IgD-negative memory B cell (primary cell): ENCODE measurements at regions not wholly inside any gene's neighbourhood (a gene's known extent, or its start where the extent isn't known, plus 50 kb on each side); places are given as distances from the start of the nearest gene placed in this dataset.
A peak's percentile ranks its signal among the peaks of the same experiment; 100 is the strongest.

Source experiments
- H3K27ac Mint-ChIP-seq, 3 donors: one replicate each; pipeline ENCODE4 v1.8.0; 2020 to 2022; ENCODE audit warnings: mild to moderate bottlenecking in 3 of 3, mixed read lengths in 3 of 3, moderate library complexity in 1 of 3
- H3K27me3 Mint-ChIP-seq: one replicate; pipeline ENCODE4 v1.8.0; 2021; ENCODE audit warnings: mixed read lengths
- H3K36me3 Mint-ChIP-seq: one replicate; pipeline ENCODE4 v1.8.0; 2020; ENCODE audit warnings: mild to moderate bottlenecking, mixed read lengths
- H3K4me1 Mint-ChIP-seq, 3 donors: one replicate each; pipeline ENCODE4 v1.8.0; 2020 to 2022; ENCODE audit warnings: mixed read lengths in 3 of 3, mild to moderate bottlenecking in 1 of 3
- H3K4me3 Mint-ChIP-seq, 4 donors: one replicate each; pipeline ENCODE4 v1.8.0; 2020 to 2022; ENCODE audit warnings: mild to moderate bottlenecking in 4 of 4, mixed read lengths in 4 of 4, moderate library complexity in 3 of 4
- H3K9me3 Mint-ChIP-seq, 3 donors: one replicate each; pipeline ENCODE4 v1.8.0; 2020 to 2021; ENCODE audit warnings: mixed read lengths in 3 of 3, mild to moderate bottlenecking in 1 of 3

DNA sequence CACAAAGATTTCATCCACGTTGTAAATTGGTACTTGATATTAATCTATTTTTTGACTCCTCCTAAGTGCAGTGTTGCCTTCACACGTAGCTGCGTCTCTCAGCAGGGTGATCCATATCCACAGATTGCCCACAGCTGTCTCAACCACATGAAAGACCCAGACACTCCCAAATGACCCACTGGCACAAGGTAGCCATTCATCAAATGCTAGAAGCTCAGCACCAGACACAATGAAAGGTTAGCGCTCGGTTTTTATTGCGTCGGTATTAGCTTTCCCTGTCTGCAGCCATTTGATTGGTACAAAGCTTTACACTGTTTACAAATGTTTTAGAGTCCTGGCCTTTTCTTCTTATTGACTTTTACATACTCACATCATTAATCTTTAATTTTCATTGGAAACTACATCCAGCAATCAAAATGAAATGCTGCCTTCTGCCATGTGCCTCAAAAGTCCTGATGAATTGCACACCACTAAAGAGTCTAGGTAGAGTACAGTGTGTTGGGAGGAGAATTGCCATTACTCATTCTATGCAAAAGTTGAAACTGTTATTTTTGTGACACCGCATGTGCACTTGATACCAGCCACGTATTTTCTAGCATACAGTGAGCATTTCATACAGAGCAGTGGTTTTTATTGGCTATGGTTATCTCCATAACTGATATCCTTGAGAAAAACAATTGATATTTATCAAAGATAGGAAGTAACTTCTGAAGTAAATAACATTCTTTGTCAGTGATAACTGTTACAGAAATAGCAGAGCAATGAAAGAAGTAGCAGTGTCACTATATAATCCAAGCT lies 127.3 kb upstream of the NUDT7 start:
- Mint-ChIP-seq H3K9me3 (peaks cover 0 to 3% (median 0%) of the 10 kb centered on the region in 3 donors), H3K27me3 (peaks cover 4% of the 10 kb centered on the region), H3K27ac (no peak overlapping the region), H3K36me3 (peaks cover 3% of the 10 kb centered on the region), H3K4me1 (no peaks in the 10 kb centered on the region), H3K4me3 (no peak overlapping the region)

DNA sequence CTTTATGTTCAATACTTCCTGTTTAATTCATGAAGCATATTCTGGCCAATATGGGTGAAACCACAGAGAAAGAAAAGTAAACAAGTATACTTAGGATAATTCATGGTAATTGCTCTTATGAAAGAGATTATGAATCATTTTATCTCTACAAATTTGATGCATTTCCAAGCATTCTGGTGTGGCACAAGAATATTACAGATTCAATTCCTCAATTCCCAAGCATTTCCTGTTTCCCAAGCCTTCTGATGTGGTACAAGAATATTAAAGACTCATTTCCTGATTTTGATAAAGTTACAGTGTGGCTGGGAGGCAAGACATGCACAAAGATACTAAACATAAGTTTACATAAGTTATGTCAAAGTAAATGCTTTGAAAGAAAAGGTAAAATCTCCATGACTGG lies 126.1 kb upstream of the NUDT7 start:
- Mint-ChIP-seq H3K4me1 (no peaks in the 10 kb centered on the region), H3K27me3 (peaks cover 4% of the 10 kb centered on the region), H3K9me3 (peaks cover 0 to 3% (median 0%) of the 10 kb centered on the region in 3 donors), H3K4me3 (no peak overlapping the region), H3K27ac (no peak overlapping the region), H3K36me3 (peaks cover 3% of the 10 kb centered on the region)

DNA sequence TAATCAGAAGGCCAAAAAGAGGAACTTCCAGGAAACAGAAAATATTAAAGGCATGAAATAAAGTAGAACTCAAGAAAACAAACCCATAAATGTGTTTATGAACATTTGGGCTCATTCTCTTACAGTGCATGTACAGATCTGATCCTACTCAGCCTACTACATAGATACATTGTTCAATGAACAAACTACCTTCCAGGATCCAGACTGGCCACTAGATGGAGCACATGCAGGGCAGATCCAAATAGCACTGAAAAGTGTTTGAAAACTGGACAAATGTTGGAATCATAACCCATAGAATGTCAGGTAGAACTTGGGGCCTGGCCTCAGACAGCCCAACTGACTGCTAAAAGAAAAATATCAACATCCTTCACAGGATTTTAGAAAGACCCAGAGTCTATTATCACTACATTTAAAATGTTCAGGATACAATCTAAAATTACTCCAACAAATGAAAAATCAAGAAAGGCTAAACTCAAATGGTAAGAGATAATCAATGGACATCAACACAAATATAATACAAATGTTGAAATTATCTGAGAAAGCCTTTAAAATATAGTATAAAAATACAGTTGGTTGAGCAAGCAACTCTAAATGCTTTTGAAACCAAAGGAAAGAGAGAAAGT lies 122.4 kb upstream of the NUDT7 start:
- no peak overlapping the region for H3K27ac Mint-ChIP-seq
- H3K4me3 Mint-ChIP-seq = no peak overlapping the region
- H3K4me1 Mint-ChIP-seq = no peaks in the 10 kb centered on the region
- H3K27me3 Mint-ChIP-seq = peaks cover 4% of the 10 kb centered on the region
- H3K9me3 Mint-ChIP-seq = peaks cover 0 to 3% (median 0%) of the 10 kb centered on the region in 3 donors
- H3K36me3 Mint-ChIP-seq = peaks cover 2% of the 10 kb centered on the region

DNA sequence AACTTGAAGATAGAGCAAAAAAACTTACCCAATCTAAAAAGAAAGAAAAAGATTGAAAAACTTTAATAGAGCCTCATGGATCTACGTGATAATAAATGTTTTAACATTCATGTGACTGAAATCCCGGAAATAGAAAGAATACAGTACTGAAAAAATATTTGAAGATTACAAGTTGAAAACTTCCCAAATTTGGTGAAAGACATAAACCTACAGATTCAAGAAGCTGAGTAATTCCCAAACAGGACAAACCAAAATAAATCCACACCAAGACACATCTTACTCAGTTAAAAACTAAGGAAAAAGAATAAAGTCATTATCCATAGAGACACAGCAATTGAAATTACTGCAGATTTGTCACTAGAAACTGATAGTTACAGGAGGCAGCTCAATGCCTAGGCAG lies 121.8 kb upstream of the NUDT7 start:
- Mint-ChIP-seq H3K36me3 (no peaks in the 10 kb centered on the region), H3K4me1 (no peaks in the 10 kb centered on the region), H3K9me3 (peaks cover 0 to 3% (median 0%) of the 10 kb centered on the region in 3 donors), H3K27ac (no peak overlapping the region), H3K27me3 (peaks cover 4% of the 10 kb centered on the region), H3K4me3 (no peak overlapping the region)

DNA sequence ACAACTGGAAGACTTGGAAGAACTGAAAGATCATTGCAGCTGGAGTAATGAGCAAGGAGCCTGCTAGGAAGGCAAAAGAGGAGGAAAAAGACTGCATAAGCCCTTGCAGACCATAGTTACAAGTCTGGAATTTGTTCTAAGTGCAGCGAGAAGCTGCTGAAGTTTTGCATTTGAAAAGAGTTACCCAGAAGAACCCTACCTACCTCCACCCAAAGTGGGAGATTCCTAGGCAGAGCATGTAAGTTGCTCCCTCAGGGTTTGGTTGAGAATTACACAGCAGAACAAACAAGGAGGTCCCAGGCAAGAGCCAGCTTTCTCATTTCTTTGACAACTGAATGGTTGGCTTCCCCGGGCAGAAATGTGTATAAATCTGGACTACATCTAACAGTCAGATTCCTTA lies 118.7 kb upstream of the NUDT7 start:
- no peaks in the 10 kb centered on the region for H3K4me1 Mint-ChIP-seq
- H3K9me3 Mint-ChIP-seq = no peaks in the 10 kb centered on the region
- H3K4me3 Mint-ChIP-seq = no peak overlapping the region
- H3K27me3 Mint-ChIP-seq = no peaks in the 10 kb centered on the region
- H3K27ac Mint-ChIP-seq = no peak overlapping the region
- H3K36me3 Mint-ChIP-seq = no peaks in the 10 kb centered on the region

DNA sequence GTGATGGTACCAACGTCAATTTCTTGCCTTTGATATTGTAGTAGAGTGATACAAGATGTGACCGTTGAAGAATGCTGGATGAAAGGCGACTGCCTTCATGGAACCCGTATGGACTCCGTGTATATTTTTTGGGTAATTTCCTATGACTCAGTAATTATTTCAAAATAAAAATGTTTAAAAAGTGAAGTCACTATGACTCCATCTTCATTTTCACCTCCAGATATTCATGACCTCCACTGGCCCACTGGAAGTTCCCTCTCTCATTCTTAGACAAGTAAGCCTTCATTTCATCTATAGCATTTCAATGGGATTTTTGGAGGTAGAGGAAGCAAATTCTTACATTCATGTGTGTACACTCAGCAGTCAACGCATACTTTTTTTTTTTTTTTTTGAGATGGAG lies 111.8 kb upstream of the NUDT7 start:
- Mint-ChIP-seq H3K4me1 (no peaks in the 10 kb centered on the region), H3K36me3 (no peaks in the 10 kb centered on the region), H3K27ac (no peak overlapping the region), H3K9me3 (no peaks in the 10 kb centered on the region), H3K4me3 (no peak overlapping the region), H3K27me3 (no peaks in the 10 kb centered on the region)

DNA sequence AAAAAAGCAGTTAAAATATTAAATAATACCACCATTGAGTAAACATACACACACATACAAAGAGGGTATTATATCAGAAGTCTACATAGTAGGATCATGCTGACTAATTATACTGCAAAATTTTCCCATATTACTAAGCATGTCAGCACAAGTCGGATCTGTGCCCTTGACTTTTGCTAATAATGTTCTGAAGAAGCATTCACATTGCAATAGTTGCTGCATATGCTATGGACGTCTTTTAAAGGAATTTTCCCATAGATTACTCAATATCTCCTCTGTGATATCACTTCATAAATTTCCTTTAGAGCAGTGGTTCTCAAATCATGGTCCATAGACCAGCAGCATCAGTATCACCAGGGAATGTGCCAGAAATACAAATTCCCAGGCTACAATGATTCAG lies 110.9 kb upstream of the NUDT7 start:
- H3K36me3 Mint-ChIP-seq = no peaks in the 10 kb centered on the region
- H3K27me3 Mint-ChIP-seq = no peaks in the 10 kb centered on the region
- H3K4me1 Mint-ChIP-seq = no peaks in the 10 kb centered on the region
- no peak overlapping the region for H3K27ac Mint-ChIP-seq
- no peaks in the 10 kb centered on the region for H3K9me3 Mint-ChIP-seq
- H3K4me3 Mint-ChIP-seq = no peak overlapping the region

DNA sequence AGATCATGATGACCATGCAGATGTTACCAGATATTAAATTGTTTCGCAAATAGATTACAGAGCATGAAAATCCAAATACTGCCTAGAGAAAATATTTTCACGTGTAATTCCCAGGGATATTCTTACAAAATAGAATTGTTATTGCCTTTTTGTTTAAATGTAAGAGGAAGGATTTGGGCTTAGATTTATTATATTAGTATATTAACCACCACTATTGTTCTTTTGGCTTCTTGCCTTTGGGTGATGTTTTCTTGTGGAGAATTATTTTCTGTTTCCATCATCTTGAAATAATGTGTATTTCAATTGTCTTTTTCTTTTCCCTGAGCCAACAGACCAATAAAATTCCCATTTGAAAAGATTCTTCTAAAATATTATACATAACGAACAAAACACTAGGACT lies 109.7 kb upstream of the NUDT7 start:
- peaks cover 2% of the 10 kb centered on the region for H3K27me3 Mint-ChIP-seq
- no peak overlapping the region for H3K27ac Mint-ChIP-seq
- no peak overlapping the region for H3K4me3 Mint-ChIP-seq
- H3K36me3 Mint-ChIP-seq = no peaks in the 10 kb centered on the region
- H3K4me1 Mint-ChIP-seq = no peaks in the 10 kb centered on the region
- H3K9me3 Mint-ChIP-seq = no peaks in the 10 kb centered on the region

DNA sequence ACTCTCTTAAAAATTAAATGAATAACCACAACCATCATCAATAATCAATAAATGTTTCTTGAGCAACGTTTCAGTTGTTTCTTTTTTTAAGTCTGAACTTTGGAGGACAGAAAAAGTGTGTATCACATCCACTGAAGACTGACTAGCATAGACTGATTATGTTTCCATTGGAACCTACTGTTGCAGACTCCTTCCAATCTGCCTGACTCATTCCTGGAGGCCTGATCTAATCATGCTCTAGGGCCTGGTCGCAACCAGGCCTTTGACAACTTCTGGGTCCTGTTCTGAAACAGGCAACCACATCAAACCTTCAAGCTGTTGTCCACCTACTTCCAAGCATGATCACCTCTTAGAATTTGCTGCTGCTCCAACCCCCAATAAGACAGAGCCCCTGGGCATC lies 109.2 kb upstream of the NUDT7 start:
- Mint-ChIP-seq H3K27me3 (peaks cover 3% of the 10 kb centered on the region), H3K27ac (no peak overlapping the region), H3K4me3 (no peak overlapping the region)

DNA sequence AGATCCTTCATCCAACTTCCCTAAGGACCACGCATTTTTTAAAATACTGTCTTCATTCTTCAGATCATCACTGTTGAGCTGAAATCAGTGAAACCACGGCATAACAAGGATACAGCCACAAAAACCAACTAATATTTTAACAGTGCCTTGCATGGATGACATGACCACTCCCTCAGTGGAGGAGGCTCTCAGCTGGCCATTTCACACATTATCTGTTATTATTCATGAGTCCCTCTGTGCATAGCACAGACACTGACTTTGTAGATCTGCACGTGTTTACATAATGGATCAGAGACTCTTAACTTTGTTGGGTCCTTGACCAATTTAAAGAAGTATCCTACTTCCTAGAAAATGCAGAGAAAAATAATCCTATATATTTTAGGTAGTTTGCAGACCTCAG lies 104.8 kb upstream of the NUDT7 start:
- H3K36me3 Mint-ChIP-seq = no peaks in the 10 kb centered on the region
- no peaks in the 10 kb centered on the region for H3K9me3 Mint-ChIP-seq
- peaks cover 3% of the 10 kb centered on the region for H3K27me3 Mint-ChIP-seq
- no peak overlapping the region for H3K27ac Mint-ChIP-seq
- H3K4me1 Mint-ChIP-seq = no peaks in the 10 kb centered on the region
- no peak overlapping the region for H3K4me3 Mint-ChIP-seq

More for the DNA sequence above, 109.2 kb upstream of the NUDT7 start:
- H3K9me3 Mint-ChIP-seq = no peaks in the 10 kb centered on the region
- H3K4me1 Mint-ChIP-seq = no peaks in the 10 kb centered on the region
- no peaks in the 10 kb centered on the region for H3K36me3 Mint-ChIP-seq

DNA sequence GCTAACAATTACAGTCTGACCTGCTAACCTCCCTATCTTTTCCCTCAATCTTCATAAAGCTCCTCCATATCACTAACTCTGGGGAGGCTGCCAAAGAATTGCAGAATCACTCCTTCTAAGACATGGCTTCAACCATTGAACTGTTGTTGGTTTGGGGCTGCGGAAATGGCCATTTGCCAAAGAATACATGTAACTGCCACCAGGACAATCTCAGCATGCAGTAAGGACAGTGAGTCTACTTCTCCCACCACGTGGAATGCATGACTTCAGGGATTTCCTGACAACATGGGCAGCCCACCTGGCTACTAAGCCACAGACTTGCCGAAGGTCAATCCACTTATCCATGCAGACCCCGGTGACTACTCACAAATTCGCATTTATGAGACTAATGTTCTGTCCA lies 104.3 kb upstream of the NUDT7 start:
- no peak overlapping the region for H3K27ac Mint-ChIP-seq
- no peaks in the 10 kb centered on the region for H3K9me3 Mint-ChIP-seq
- no peaks in the 10 kb centered on the region for H3K36me3 Mint-ChIP-seq
- no peak overlapping the region for H3K4me3 Mint-ChIP-seq
- H3K27me3 Mint-ChIP-seq = peaks cover 3% of the 10 kb centered on the region
- no peaks in the 10 kb centered on the region for H3K4me1 Mint-ChIP-seq

DNA sequence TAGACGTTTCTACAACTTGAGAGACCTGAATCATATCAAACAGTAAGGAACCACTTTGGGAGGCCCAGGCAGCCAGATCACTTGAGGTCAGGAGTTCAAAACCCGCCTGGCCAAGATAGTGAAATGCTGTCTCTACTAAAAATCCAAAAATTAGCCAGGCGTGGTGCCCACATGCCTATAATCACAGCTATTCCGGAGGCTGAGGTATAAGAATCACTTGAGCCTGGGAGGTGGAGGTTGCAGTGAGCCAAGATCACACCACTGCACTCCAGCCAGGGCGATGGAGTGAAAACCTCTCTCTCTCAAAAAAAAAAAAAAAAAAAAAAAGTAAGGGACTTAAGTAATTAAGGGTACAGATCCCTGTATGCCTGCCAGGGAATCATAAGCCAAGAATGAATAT lies 103.4 kb upstream of the NUDT7 start:
- Mint-ChIP-seq H3K4me3 (no peak overlapping the region), H3K27me3 (peaks cover 3% of the 10 kb centered on the region), H3K27ac (no peak overlapping the region), H3K9me3 (no peaks in the 10 kb centered on the region), H3K4me1 (no peaks in the 10 kb centered on the region), H3K36me3 (no peaks in the 10 kb centered on the region)

DNA sequence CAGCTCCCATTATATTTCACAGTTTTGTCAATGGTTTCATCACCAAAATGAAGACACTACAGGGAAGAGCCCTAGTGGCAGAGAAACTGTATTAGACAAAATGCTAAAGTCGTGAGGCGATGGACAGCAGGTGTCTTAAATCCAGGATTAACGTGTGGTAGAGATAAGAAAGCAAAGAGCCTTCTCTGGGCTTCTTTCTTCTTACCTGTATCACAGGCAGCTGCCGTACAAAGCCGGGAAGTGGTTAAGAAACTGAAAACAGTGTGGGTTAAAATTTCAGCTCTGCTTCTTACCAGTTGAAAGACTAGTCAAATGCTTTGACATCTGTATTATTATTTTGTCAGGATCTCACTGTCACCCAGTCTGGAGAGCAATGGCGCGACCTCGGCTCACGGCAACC lies 98.2 kb upstream of the NUDT7 start:
- Mint-ChIP-seq H3K4me1 (no peaks in the 10 kb centered on the region), H3K9me3 (peaks cover 0 to 4% (median 0%) of the 10 kb centered on the region in 3 donors), H3K36me3 (no peaks in the 10 kb centered on the region), H3K4me3 (peak overlapping the region in 1 of 4 donors; percentile 17), H3K27me3 (no peaks in the 10 kb centered on the region), H3K27ac (no peak overlapping the region)

DNA sequence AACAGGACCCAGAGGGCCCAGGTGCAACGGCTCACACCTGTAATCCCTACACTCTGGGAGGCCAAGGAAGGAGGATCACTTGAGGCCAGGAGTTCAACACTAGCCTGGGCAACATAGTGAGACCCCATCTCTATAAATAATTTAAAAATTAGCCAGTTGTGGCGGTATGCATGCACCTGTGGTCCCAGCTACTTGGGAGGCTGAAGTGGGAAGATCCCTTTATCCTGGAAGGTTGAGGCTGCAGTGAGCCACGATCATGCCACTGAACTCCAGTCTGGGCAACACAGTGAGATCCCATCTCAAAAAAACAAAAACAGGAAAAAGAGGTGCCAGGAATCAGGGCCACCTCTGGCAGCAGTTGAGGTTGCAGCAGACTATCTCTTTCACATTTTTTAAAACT lies 85.7 kb upstream of the NUDT7 start:
- H3K36me3 Mint-ChIP-seq = no peaks in the 10 kb centered on the region
- H3K27me3 Mint-ChIP-seq = peaks cover 3% of the 10 kb centered on the region
- H3K4me3 Mint-ChIP-seq = no peak overlapping the region
- H3K9me3 Mint-ChIP-seq = peaks cover 0 to 1% (median 0%) of the 10 kb centered on the region in 3 donors
- H3K4me1 Mint-ChIP-seq = no peaks in the 10 kb centered on the region
- no peak overlapping the region for H3K27ac Mint-ChIP-seq

DNA sequence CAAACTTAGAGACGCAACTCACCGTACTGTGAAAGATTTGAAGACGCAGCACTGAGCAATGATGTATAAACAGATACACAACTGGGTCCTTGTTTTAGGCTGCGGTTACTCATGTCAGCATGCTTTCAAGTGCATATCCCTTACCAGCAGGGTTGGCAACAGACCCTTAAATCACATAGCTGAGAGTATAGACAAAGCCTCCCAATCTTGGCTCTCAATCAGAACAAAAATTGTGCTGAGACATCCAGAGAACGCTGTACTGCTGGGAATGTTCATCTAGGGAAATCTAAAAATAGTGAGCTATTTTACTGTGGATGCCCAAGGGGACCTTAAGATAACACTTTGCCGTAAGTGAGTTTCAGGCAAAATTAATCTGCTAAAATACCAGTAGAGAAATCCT lies 84.4 kb upstream of the NUDT7 start:
- Mint-ChIP-seq H3K27me3 (peaks cover 3% of the 10 kb centered on the region), H3K4me1 (no peaks in the 10 kb centered on the region), H3K36me3 (no peaks in the 10 kb centered on the region), H3K4me3 (no peak overlapping the region), H3K9me3 (peaks cover 0 to 1% (median 0%) of the 10 kb centered on the region in 3 donors), H3K27ac (no peak overlapping the region)

DNA sequence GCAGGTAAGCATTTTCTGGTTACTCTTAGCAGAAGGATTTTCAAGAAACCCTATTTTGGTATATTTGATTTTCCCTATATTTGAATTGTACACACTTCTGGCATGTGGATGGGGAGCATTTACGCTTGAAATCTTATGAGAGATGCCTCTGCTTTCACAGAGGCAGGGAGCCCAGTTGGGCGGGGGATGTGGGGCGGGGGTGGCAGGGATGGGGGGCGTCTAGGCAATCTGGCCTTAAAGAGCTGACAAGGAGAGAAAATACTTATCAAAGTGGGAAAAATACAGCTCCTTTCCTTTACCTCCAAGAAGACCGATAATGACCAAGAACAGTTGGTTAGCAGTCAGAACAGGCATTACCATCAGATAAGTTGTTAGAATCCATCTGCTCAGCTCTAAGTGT lies 79.1 kb upstream of the NUDT7 start:
- no peak overlapping the region for H3K4me3 Mint-ChIP-seq
- no peaks in the 10 kb centered on the region for H3K4me1 Mint-ChIP-seq
- no peaks in the 10 kb centered on the region for H3K36me3 Mint-ChIP-seq
- no peak overlapping the region for H3K27ac Mint-ChIP-seq
- peaks cover 3% of the 10 kb centered on the region for H3K27me3 Mint-ChIP-seq
- no peaks in the 10 kb centered on the region for H3K9me3 Mint-ChIP-seq
